GM12878 (cell line): ENCODE measurements at regions not wholly inside any gene's neighbourhood (a gene's known extent, or its start where the extent isn't known, plus 50 kb on each side); places are given as distances from the start of the nearest gene placed in this dataset.

ENCODE experiments used
- ATF2 ChIP-seq: IDR thresholded peaks from 2 replicates; pipeline ENCODE4 v1.6.1; 2012; ENCODE audit warnings: low read length, inconsistent platforms
- ATF7 ChIP-seq: fragments of 450-650 bp; IDR thresholded peaks from 2 replicates; pipeline ENCODE4 v1.6.1; 2016; ENCODE audit warnings: low read depth, mild to moderate bottlenecking
- CTCF ChIP-seq, 3 experiments: IDR thresholded peaks in 2 of 3; conservative IDR thresholded peaks in 1 of 3; 2 replicates each; pipeline ENCODE4 v1.5.1; 2011; ENCODE audit warnings: low read depth in 3 of 3, low read length in 3 of 3, mild to moderate bottlenecking in 3 of 3, control low read depth in 2 of 3, moderate library complexity in 2 of 3, inconsistent platforms in 1 of 3, mixed read lengths in 1 of 3; ENCODE audit not compliant: control insufficient read depth in 2 of 3, insufficient read depth in 1 of 3; ENCODE audit errors: extremely low read depth in 1 of 3
- EP300 ChIP-seq, 2 experiments: fragments of 150-350 bp in 1 of 2; IDR thresholded peaks; 2 replicates each; pipeline ENCODE4 v1.6.1; 2011 to 2012; ENCODE audit warnings: low read depth in 2 of 2, low read length in 2 of 2, borderline replicate concordance in 1 of 2, improper control_type of control experiment in 1 of 2, inconsistent platforms in 1 of 2; ENCODE audit not compliant: control insufficient read depth in 1 of 2
- ESRRA ChIP-seq: IDR thresholded peaks from 2 replicates; pipeline ENCODE4 v1.6.1; 2012; ENCODE audit warnings: mild to moderate bottlenecking, low read length, improper control_type of control experiment
- EZH2 ChIP-seq: IDR thresholded peaks from 2 replicates; pipeline ENCODE4 v1.6.1; 2012; ENCODE audit warnings: low read depth, mild to moderate bottlenecking, control low read depth, inconsistent platforms, low read length, borderline replicate concordance; ENCODE audit not compliant: control insufficient read depth
- MXI1 ChIP-seq: fragments of 150-350 bp; IDR thresholded peaks from 2 replicates; pipeline ENCODE4 v1.6.1; 2011; ENCODE audit warnings: low read depth, mild to moderate bottlenecking, inconsistent platforms, low read length, improper control_type of control experiment
- POLR2A ChIP-seq: IDR thresholded peaks from 2 replicates; pipeline ENCODE4 v1.6.1; 2011; ENCODE audit warnings: low read depth, mild to moderate bottlenecking, low read length
- POLR2AphosphoS2 ChIP-seq: IDR thresholded peaks from 2 replicates; pipeline ENCODE4 v1.6.1; 2011; ENCODE audit warnings: low read depth, mild to moderate bottlenecking, low read length, improper control_type of control experiment, moderate library complexity
- POLR2AphosphoS5 ChIP-seq: IDR thresholded peaks from 2 replicates; pipeline ENCODE4 v1.6.1; 2011; ENCODE audit warnings: mild to moderate bottlenecking, low read length, inconsistent platforms
- RAD21 ChIP-seq: IDR thresholded peaks from 2 replicates; pipeline ENCODE4 v1.6.1; 2011; ENCODE audit warnings: mild to moderate bottlenecking, low read depth, low read length, moderate library complexity; ENCODE audit not compliant: insufficient read depth
- RFX5 ChIP-seq: IDR thresholded peaks from 2 replicates; pipeline ENCODE4 v1.6.1; 2011; ENCODE audit warnings: low read depth, low read length, improper control_type of control experiment
- YY1 ChIP-seq: IDR thresholded peaks from 2 replicates; pipeline ENCODE4 v1.6.1; 2011; ENCODE audit warnings: low read depth, mild to moderate bottlenecking, low read length

- TF ChIP-seq RAD21 (no peak), MXI1 (no peak), POLR2AphosphoS2 (no peak), POLR2A (no peak), RFX5 (no peak), POLR2AphosphoS5 (no peak), CTCF (IDR thresholded peaks at IDR 0.05 in 2 of 3, conservative IDR thresholded peaks at IDR 0.05 in 1 of 3; ENCODE audit: control insufficient read depth in 2 of 3, extremely low read depth in 1 of 3, insufficient read depth in 1 of 3, low read depth in 3 of 3, low read length in 3 of 3) (no peak), ATF2 (no peak), EZH2 (no peak), ATF7 (no peak), YY1 (no peak), ESRRA (no peak), EP300 (IDR thresholded peaks at IDR 0.05; ENCODE audit: borderline replicate concordance in 1 of 2, control insufficient read depth in 1 of 2, low read depth in 2 of 2, low read length in 2 of 2) (no peak)
Measured at GRCh38 chr9:82499337-82499736, 510.8 kb downstream of the SPATA31D1 start.
